HG03457 (cell line): ENCODE measurements at regions not wholly inside any gene's neighbourhood (a gene's known extent, or its start where the extent isn't known, plus 50 kb on each side); places are given as distances from the start of the nearest gene placed in this dataset.

Source experiments
- ATAC-seq: cut with Tn5 transposase; IDR thresholded peaks from one replicate; pipeline ENCODE4 v1.9.1; 2021; ENCODE audit warnings: moderate number of reproducible peaks; ENCODE audit not compliant: unreplicated experiment

- no peak for ATAC-seq
These were observed 192.5 kb upstream of the GATB start for GRCh38 chr4:151953312-151953711.

DNA sequence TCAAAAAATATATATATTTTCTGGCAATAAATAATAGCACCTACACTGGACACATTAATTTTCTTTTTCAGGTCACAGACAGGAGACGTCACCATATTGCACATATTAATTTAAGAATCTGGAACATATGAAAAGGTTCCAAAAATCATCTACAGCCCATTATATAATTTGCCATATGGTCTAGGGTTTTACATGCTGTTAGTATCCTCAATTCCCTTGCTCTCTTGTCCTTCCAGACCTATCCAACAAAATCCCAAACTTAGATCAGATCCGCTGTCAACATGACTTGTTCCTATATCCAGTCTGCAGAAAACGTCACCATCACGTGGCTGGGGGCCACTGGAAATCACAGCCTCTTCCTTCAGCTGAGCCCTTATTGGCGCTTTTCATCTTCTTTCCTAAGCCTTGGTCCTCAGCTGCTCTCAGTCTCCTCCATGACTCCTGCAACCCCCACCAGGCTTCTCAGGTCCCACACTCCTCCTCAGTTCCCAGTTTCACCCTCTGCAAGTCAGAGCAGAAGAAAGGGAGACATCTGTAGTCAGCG, 192.0 kb upstream of the GATB start:
- no peak for ATAC-seq

GRCh38 chr4:151952137-151952536, 191.3 kb upstream of the GATB start:
- ATAC-seq: no peak

GRCh38 chr4:151951671-151952050, 190.9 kb upstream of the GATB start:
- no peak for ATAC-seq

DNA sequence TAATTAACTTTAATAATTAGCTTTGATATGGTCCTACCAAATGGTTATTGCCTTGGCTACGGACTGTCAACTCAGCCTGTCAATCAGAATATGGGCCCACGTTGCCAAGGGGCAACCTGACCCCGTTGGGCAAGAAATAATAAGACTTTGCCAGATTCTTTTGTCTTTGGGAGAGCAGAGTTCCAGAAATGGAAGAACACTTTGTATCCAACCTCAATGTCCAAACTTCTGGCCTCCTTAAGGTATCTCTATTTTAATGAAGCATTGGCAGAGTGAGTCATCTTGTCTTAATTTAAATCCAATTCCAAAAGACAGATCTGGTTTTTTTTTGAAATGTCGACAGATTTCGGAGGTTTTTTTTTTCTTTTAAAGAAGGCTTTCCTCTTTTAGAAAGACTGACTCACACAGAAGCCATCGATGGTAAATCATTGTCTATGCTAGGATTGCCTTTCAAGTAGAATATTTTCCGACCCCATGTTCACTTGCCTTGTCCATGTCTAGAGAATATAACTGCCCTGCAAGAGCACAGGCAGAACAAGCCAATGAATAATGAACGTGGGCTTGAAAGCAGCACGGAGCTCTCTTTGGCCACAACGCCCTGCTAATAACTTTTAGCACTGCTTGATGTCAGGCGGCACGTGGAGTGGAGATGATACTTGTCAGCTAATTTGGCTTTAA, 190.3 kb upstream of the GATB start:
- ATAC-seq: no peak

DNA sequence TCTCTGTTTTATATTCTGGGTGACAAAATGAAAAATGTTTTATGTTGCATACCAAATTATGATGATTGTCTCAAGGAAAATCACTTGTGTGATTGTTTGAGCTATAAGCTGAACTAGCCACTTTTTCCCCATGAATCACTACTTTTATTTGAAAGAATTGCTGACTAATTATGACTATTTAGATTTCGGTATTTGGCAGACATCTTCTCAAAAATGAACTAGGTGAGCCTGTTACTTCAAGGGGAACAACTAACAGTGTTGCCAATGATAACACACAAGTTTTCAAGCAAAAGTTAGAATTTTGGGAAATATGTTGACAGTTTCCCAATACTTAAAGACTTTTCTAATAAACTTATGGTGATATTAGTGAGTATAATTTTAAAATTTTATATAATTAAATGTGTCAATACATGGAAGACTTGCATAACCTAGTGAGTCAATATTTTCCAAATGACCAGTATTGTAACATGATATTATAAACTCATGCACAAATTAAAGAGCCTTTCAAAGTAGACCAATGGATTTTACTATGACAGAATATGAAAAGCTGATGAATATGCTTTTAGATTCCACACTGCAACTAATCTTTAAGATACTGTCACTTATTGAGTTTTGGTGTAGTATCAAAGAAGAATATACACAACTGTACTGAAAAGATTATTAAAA, 187.7 kb upstream of the GATB start:
- no peak for ATAC-seq

DNA sequence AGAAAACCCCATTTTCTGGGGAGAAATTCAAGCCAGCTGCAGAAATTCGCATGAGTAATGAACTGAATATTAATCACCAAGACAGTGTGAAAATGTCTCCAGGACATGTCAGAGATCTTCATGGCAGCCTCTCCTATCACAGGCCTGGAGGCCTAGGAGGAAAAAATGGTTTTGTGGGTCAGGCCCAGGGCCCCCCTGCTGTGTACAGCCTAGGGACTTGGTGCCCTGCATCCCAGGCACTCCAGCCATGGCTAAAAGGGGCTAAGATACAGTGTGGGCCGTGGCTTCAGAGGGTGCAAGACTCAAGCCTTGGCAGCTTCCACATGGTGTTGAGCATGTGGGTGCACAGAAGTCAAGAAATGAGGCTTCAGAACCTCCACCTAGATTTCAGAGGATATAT, 185.9 kb upstream of the GATB start:
- no peak for ATAC-seq

GRCh38 chr4:151942971-151943370, 182.2 kb upstream of the GATB start:
- ATAC-seq: no peak

DNA sequence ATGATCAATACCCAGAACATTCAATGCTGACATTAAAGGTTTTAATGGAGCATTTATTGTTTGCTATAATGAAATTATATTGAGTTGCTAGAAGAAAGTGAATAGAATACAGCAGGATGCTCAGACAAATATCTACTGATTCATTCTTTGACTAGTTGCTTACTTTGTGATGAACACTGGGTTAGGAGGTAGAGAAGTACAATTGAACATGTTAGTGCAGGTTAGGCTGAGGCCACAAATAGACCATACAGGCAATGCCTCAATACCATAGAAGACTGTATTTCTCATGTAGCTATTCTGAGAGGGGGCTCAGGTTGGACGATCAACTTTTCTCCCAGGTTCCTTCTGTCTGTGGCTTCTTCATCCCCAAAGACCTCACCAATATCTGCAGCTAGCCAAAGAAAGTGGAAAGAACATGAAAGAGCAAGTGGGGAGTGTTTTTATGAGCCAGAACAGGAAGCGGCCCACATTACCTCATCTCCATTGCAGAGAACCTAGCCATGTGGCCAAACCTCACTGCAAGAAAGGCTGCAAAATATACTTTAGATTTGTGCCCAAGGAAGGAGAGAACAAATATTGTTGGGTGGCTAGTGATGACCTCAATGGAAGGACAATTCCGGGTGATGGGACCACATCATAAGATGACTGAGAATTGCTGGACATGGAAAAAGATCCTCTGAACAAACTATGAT, 180.3 kb upstream of the GATB start:
- no peak for ATAC-seq

DNA sequence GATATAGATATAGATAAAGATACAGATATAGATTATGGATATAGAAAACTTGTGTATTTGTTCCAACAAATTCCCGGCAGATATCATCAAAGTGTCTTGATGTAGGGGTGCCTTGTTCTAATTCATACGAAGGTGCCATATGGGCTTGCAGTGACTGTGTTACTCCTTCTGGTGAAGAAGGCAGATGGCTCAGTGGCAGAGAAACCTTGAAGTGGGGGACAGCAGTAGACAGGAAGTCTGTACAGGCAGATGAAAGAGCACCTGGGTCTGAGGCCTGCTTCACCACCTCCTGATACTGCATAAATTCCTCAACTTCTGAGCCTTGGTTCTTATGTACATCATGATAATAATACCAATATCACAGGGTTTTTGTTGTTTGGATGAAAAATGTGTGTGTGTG, 179.5 kb upstream of the GATB start:
- ATAC-seq: no peak

GRCh38 chr4:151939670-151940069, 178.9 kb upstream of the GATB start:
- ATAC-seq: no peak

DNA sequence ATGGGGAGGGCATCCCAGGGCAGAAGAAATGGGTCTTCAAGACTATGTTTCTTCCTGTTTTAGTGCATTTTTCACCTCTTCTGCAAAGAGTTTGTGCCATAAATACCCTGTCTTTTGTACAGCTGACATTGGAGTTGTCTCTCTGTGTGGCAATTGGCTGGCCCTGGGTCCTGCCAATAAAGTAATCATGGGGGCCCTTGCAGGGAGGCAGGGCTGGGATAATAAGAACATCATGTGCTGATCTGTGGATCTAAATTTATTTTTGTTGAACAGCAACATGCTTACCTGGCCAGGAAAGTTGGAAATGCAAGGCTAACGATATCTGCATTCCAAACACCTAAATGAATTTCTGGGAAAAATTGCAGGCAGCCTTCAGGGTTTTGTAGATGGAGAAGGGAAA, 174.6 kb upstream of the GATB start:
- ATAC-seq: no peak

DNA sequence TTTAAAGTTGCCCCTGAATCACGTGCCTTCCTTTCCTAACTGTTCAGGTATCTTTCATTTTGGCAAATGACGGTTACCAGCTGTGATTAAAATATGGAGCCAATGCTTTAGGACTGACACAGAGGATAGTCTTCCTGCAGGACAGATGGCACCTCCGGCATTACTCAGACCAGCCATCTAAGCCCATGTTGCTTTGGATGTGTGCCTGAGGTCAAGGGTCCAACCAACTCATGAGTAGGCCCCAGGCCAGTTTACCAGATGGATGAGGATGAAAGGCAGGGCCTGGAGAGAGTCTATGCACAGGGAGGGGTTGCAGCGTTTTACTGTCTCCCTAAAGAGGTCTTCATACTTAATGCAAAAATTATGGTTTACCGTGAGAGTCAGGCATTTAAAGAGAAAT, 174.0 kb upstream of the GATB start:
- no peak for ATAC-seq

GRCh38 chr4:151933122-151933827, 172.5 kb upstream of the GATB start:
- ATAC-seq: no peak

GRCh38 chr4:151931563-151931962, 170.8 kb upstream of the GATB start:
- no peak for ATAC-seq

DNA sequence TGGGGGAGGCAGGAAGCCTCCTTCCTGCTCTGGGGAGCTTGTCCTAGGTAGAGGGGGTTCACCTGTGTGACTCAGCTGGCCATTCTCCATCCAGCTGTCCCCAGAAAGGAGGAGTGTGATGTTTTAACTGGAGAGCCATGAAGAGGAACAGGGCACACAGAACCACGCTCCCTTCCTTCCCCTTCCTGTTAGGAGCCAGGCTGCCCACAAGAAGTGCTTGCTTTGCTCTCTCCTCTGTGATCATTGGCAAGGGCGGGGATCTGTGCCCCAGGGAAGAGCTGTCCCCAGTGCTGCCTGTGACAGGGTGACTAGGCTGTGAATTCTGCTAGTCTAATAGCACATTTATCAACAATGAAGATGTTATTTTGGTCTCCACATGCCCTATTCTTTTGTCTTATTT, 169.6 kb upstream of the GATB start:
- ATAC-seq: no peak

DNA sequence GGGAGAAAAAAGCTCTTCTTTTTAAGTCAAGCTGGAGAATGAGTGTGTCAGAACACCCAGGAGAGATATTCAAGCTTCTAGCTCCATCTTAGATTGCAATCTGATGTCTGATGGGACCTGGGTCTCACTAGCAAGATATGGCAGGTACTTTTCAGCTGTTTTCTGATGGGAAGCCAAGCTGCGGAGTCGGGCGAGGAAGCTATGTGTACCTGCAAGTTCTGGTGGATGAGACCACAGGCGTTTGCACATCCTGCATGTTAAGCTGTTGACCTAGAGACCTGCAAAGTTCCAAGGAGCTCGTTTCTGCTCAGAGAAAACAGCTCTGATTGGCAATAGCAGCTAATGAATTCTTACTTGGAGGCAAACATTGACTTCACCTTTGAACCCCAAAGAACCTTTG, 167.3 kb upstream of the GATB start:
- ATAC-seq: no peak

DNA sequence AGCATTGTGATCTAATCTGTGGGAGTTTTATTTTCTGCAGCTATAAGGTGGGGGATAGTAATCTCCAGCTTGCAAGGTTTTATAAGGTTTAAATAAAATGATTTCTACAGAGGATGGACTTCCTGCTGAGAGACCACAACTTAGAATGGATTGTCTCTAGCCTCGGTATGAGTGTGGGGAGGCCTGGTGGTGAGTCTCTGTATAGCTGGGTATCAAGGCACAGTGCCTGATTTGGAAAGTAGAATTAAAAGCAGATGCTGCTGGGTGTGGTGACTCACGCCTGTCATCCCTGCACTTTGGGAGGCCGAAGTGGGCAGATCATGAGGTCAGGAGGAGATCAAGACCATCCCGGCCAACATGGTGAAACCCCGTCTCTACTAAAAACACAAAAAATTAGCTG, 162.0 kb upstream of the GATB start:
- no peak for ATAC-seq

GRCh38 chr4:151922306-151922705, 161.5 kb upstream of the GATB start:
- ATAC-seq: no peak

GRCh38 chr4:151921811-151922210, 161.0 kb upstream of the GATB start:
- ATAC-seq: no peak

DNA sequence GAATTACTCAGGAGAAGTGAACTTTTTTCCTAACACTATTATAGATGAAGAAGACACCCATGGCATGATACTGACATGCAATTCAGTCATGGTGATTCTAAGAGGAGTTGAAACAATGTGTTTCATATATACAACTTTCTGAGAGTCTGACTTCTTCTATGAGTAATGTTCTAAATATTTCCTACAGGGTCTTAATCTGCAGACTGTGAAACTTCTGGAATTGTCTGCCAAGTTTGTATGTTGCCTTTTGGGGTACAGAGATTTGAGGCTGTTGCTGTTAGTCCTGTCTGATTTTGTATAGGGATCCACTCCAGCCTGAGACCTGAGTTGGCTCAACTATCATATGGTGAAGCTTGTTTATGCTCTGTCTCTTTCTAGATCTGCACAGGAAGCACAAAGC, 160.6 kb upstream of the GATB start:
- ATAC-seq: no peak
